GM18870 (cell line): ENCODE measurements at regions not wholly inside any gene's neighbourhood (a gene's known extent, or its start where the extent isn't known, plus 50 kb on each side); places are given as distances from the start of the nearest gene placed in this dataset.

ENCODE experiments used
- ATAC-seq: cut with Tn5 transposase; IDR thresholded peaks from one replicate; pipeline ENCODE4 v1.9.1; 2021; ENCODE audit warnings: moderate library complexity; ENCODE audit not compliant: unreplicated experiment

GRCh38 chr4:132240081-132240480, 909.0 kb upstream of the PCDH10 start:
- no peak for ATAC-seq

- no peak for ATAC-seq
Observed at GRCh38 chr4:132245319-132245718, 903.8 kb upstream of the PCDH10 start.

DNA sequence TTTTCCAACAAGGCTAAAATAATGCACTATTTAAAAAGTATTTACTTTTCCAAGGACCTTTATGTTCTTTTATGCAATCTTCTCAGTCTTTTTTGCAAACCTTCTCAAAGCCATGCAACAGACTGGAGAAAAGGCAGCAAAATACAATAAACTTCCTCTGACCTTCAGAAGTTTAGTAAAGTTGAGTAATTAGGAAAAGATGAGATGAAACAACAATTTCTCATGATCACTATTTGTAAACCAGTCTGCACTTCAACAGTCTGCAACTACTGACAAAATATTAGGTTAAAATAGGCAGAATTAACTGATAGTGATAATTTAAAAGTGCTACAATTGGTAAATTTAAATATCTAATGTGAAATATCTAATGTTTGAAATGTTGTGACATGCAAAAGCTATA, 884.9 kb upstream of the PCDH10 start:
- ATAC-seq, result no peak

- no peak for ATAC-seq
Observed at GRCh38 chr4:132266374-132266773, 882.7 kb upstream of the PCDH10 start.

DNA sequence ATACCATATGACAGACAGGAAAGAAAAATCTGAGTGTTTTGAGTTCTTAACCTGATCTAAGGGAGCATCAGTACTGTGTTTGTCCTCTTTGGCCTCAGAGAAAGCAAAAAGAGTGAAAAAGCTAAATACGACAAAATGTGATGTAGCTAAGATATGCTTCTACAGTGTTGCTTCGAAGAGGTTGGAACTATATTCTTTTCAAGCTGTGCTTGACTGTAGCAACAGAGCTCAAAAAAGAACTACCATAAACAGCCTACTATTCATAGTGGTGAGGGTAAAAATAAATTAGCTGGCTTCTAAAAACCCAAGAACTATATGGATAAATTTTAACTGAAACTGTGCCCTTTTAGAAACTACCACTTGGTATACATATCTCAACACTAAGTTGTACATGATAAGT, 881.8 kb upstream of the PCDH10 start:
- ATAC-seq, result no peak

DNA sequence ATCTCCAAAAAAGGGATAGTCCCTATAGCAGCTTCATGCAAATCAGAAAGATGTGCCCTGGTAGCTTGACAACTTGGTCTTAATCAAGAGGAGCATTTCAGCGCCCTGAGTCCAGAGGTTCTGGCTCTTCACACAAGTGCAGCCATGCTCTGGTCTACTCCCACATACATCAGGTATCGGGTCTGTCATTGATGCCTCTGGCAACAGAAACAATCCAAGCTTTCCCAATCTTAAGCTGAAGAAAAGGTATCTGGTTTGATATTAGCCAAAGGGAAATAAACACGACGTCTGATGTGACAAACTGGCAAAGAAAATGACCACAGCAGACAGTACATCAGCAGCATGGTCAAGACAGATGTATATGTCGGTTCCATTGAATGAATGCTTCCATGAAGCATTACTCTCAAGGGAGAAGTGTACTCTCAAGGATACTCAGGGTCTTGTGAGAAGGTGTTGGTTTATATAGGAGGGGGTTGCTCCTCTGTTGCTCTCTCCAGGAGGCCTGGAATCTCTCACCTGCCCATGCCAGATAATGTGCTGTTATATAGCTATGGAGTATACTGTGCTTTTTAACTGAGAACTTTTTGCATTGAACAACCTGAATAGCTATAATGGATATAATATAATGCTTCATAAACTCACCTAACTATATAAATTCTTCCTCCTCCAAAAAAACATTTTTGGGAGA, 879.6 kb upstream of the PCDH10 start:
- ATAC-seq, result no peak

GRCh38 chr4:132275583-132276121, 873.4 kb upstream of the PCDH10 start:
- ATAC-seq, result no peak

GRCh38 chr4:132276185-132276584, 872.9 kb upstream of the PCDH10 start:
- ATAC-seq, result no peak

- ATAC-seq, result no peak
Observed at GRCh38 chr4:132276989-132277388, 872.1 kb upstream of the PCDH10 start.

- no peak for ATAC-seq
Observed at GRCh38 chr4:132281733-132282132, 867.4 kb upstream of the PCDH10 start.

DNA sequence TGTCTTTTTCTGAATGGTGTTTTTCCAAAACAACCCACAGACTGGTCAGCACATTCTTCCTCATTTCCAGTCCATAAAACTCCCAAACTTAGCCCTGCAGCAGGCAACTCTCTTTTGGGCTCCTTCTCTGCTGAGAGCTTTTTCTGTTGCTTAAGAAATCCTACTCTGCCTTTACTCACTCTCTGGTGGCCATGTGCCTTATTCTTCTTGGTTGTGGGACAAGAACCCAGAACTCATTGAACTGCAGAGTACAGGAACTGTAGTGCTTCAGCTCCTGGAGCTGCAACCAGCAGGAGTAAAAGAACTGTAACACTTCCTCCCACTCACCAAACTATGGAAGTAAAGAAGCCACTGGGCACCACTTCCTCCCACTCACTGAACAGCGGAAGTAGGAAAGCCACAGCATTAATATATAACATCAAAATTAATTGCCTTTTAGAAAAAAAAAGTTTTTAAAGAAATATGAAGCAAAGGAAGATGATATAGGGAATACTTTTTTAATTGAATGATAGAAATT, 864.1 kb upstream of the PCDH10 start:
- no peak for ATAC-seq

DNA sequence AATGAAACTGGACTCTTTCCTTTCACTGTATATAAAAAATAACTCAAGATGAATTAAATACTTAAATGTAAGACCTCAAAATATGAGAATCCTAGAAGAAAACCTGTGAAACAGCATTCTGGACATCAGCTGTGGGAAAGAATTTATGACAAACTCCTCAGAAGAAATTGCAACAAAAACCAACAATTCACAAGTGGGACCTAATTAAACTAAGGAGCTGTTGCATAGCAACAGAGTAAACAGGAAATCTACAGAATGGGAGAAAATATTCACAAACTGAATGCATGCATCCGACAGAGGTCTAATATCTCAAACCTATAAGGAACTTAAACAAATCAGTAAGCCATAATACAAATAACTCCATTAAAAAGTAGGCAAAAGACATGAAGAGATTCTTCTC, 851.7 kb upstream of the PCDH10 start:
- no peak for ATAC-seq

DNA sequence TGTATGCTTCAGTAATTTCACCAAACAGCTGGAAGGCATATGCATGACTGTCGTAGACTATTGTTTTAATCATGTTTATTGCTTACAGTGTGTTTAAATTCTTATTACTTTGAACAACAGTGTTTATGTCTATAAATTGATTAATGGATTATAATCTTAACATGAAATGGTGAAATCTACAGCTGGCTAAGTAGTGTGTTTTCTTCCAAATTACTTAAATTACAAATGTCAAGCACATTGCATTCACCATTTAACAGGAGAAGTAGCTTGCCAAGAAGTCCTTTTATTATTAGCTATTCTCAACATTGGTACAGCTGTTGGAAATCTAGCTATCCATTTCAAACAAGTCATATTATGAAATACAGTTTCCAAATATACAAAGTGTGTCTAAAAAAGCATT, 849.3 kb upstream of the PCDH10 start:
- ATAC-seq, result no peak

GRCh38 chr4:132312521-132312920, 836.6 kb upstream of the PCDH10 start:
- no peak for ATAC-seq

- no peak for ATAC-seq
Observed at GRCh38 chr4:132313852-132314251, 835.2 kb upstream of the PCDH10 start.

DNA sequence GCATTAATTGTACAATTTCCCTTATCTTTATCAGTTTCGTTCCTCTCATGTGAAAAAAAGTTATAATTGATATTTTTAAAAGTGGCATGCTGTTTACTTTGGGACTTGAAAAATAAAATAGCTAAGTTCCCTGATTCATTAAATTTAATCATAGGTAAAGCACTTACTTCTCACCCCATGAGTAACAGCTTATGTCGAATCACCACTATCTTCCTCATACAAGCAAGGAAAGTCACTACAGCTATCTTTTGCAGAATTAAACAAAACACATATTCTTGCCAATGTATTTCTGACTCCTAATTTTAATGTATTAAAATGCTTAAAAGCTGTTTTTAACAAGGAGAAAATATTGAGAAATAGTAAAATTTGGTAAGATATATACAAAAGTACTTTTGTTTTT, 832.4 kb upstream of the PCDH10 start:
- ATAC-seq, result no peak

DNA sequence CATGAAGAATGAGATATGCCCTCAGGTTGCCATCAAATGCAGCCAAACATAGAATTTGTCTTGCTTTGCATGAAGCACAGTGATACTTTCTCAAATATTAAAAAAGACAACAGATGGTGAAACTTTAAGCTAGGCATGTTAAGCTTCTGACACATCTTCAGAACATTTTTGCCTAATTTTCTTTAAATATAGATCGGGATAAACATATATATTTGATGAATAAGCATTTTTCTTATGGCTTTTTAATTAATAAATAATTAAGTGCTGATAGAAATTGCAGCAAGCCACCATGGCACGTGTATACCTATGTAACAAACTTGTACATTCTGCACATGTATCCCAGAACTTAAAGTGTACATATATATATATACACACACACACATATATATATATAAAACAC, 831.2 kb upstream of the PCDH10 start:
- no peak for ATAC-seq

GRCh38 chr4:132328761-132329160, 820.3 kb upstream of the PCDH10 start:
- ATAC-seq, result no peak

- ATAC-seq, result no peak
Observed at GRCh38 chr4:132330994-132331393, 818.1 kb upstream of the PCDH10 start.

GRCh38 chr4:132332932-132333723, 816.0 kb upstream of the PCDH10 start:
- ATAC-seq, result no peak

GRCh38 chr4:132333724-132334047, 815.4 kb upstream of the PCDH10 start:
- ATAC-seq, result no peak

DNA sequence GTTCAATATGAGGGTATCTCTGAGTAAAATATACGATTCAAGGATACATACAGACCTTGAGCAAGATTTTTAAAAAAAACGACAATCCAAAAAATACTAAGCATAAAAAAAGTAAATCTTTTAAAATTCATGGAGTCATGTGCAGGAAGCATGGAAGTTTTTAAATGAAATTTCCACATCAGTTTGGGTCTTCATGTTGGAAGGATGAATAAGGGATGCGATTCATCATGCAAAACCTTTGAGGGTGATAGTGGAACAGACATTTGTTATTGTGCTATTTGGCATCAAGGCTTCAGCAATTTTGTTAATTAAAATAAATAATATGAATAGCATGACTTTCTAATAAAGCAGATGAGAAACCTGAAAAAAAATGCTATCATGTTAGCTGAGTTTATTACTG, 815.0 kb upstream of the PCDH10 start:
- ATAC-seq, result no peak
